ENCODE measurements at regions not wholly inside any gene's neighbourhood (a gene's known extent, or its start where the extent isn't known, plus 50 kb on each side); places are given as distances from the start of the nearest gene placed in this dataset.
"Not testable (repeated sequence)": the region's sequence is repeated elsewhere in the genome, so short reads cannot be mapped to it uniquely, and the experiment has no call there.

- no peaks in the 10 kb centered on the region for H3K79me2 ChIP-seq (ENCODE audit: control insufficient read depth, insufficient read depth, low read length)
- POLR2A ChIA-PET: no interaction called here
- WGBS (ENCODE audit: insufficient coverage, low coverage, missing lambda C conversion rate): 9% methylated on average over 1 of the region's 1 CpG
- no peaks in the 10 kb centered on the region for H3K9me1 ChIP-seq (ENCODE audit: control insufficient read depth, insufficient read depth, low read length)
- H3K9me3 ChIP-seq (replicated peaks; ENCODE audit: control insufficient read depth, insufficient read depth, low read depth, low read length): peaks cover 2% of the 10 kb centered on the region; the same call in 1 of the 2 replicates
- H3K9ac ChIP-seq (ENCODE audit: insufficient read depth in 1 of 2, low read depth in 2 of 2, low read length in 2 of 2): no peak overlapping the region
- H3K27ac ChIP-seq (ENCODE audit: extremely low read depth, low read depth, low read length): no peak overlapping the region
- no peak for TF ChIP-seq ETV1 (tag; conservative IDR thresholded peaks at IDR 0.05; ENCODE audit: low read depth)
- TF ChIP-seq CEBPB (tag; IDR thresholded peaks at IDR 0.05): 0 out of 2 replicates have a peak, but pooled peaks have one; percentile 6
- H4K20me1 ChIP-seq (replicated peaks; ENCODE audit: control insufficient read depth, insufficient read depth, low read length): no peaks in the 10 kb centered on the region
- no peak overlapping the region for H2AFZ ChIP-seq (ENCODE audit: low read depth, low read length)
- H3K4me3 ChIP-seq: no peak overlapping the region
- no peak for FAIRE-seq
- no peaks in the 10 kb centered on the region for H3K36me3 ChIP-seq (ENCODE audit: control insufficient read depth, insufficient read depth, low read length)
- H3K27me3 ChIP-seq (ENCODE audit: control insufficient read depth in 2 of 2, insufficient read depth in 2 of 2, low read length in 2 of 2): no peaks in the 10 kb centered on the region
- no peak for DNase-seq (ENCODE audit: extremely low read depth in 1 of 4, low spot score in 3 of 4)
- ATAC-seq: no peak
- BruUV-seq (replicated peaks): no TSS peak
- intact Hi-C loops (cut with micrococcal nuclease) (no loop called here), in situ Hi-C loops (cut with MboI) (no loop called here)
- CTCF ChIA-PET (ENCODE audit: low intra/inter-chr PET ratio): no interaction called here
- no peaks in the 10 kb centered on the region for H3K4me1 ChIP-seq (replicated peaks in 1 of 2; ENCODE audit: control insufficient read depth in 2 of 2, insufficient read depth in 2 of 2, low read length in 2 of 2)
- H3K4me2 ChIP-seq (ENCODE audit: insufficient read depth, low read length): no peak overlapping the region
These were observed 348.7 kb upstream of the POT1 start for GRCh38 chr7:125278318-125278717.

- H3K4me3 ChIP-seq; H3K9me3 ChIP-seq (replicated peaks; ENCODE audit: control insufficient read depth, insufficient read depth, low read depth, low read length); H3K79me2 ChIP-seq (ENCODE audit: control insufficient read depth, insufficient read depth, low read length); H3K27ac ChIP-seq (ENCODE audit: extremely low read depth, low read depth, low read length); intact Hi-C loops (cut with micrococcal nuclease); H4K20me1 ChIP-seq (replicated peaks; ENCODE audit: control insufficient read depth, insufficient read depth, low read length); H3K9ac ChIP-seq (ENCODE audit: insufficient read depth in 1 of 2, low read depth in 2 of 2, low read length in 2 of 2); FAIRE-seq; CTCF ChIA-PET (ENCODE audit: low intra/inter-chr PET ratio); DNase-seq (ENCODE audit: extremely low read depth in 1 of 4, low spot score in 3 of 4); H3K27me3 ChIP-seq (ENCODE audit: control insufficient read depth in 2 of 2, insufficient read depth in 2 of 2, low read length in 2 of 2); H3K4me2 ChIP-seq (ENCODE audit: insufficient read depth, low read length); H3K36me3 ChIP-seq (ENCODE audit: control insufficient read depth, insufficient read depth, low read length); ATAC-seq; in situ Hi-C loops (cut with MboI); BruUV-seq (replicated peaks); POLR2A ChIA-PET; H3K9me1 ChIP-seq (ENCODE audit: control insufficient read depth, insufficient read depth, low read length); H2AFZ ChIP-seq (ENCODE audit: low read depth, low read length); H3K4me1 ChIP-seq (replicated peaks in 1 of 2; ENCODE audit: control insufficient read depth in 2 of 2, insufficient read depth in 2 of 2, low read length in 2 of 2): not testable (repeated sequence)
- peak; percentile 33; the same call in 1 of the 2 replicates for TF ChIP-seq ZNF316 (IDR thresholded peaks at IDR 0.05)
- TF ChIP-seq MAFG (tag; conservative IDR thresholded peaks at IDR 0.05): peak; percentile 36; the same call in 1 of the 2 replicates
- peak; percentile 48 for TF ChIP-seq NFYB (IDR thresholded peaks at IDR 0.05; ENCODE audit: extremely low read depth, insufficient read length)
- 0 out of 2 replicates have a peak, but pooled peaks have one; percentile 31 for TF ChIP-seq MAFF (IDR thresholded peaks at IDR 0.05; ENCODE audit: low read length)
- TF ChIP-seq MAFK (IDR thresholded peaks at IDR 0.05; ENCODE audit: low read length): peak; percentile 39; the same call in 1 of the 2 replicates
- WGBS (ENCODE audit: insufficient coverage, low coverage, missing lambda C conversion rate): 13% methylated on average over 6 of the region's 6 CpGs
These were observed 345.1 kb upstream of the POT1 start for GRCh38 chr7:125274742-125275141.

- in situ Hi-C loops (cut with MboI); CTCF ChIA-PET (ENCODE audit: low intra/inter-chr PET ratio); H3K79me2 ChIP-seq (ENCODE audit: control insufficient read depth, insufficient read depth, low read length); H3K4me3 ChIP-seq; DNase-seq (ENCODE audit: extremely low read depth in 1 of 4, low spot score in 3 of 4); BruUV-seq (replicated peaks); H3K27ac ChIP-seq (ENCODE audit: extremely low read depth, low read depth, low read length); H3K4me1 ChIP-seq (replicated peaks in 1 of 2; ENCODE audit: control insufficient read depth in 2 of 2, insufficient read depth in 2 of 2, low read length in 2 of 2); H3K4me2 ChIP-seq (ENCODE audit: insufficient read depth, low read length); POLR2A ChIA-PET; H4K20me1 ChIP-seq (replicated peaks; ENCODE audit: control insufficient read depth, insufficient read depth, low read length); H3K27me3 ChIP-seq (ENCODE audit: control insufficient read depth in 2 of 2, insufficient read depth in 2 of 2, low read length in 2 of 2); FAIRE-seq; H2AFZ ChIP-seq (ENCODE audit: low read depth, low read length); H3K9ac ChIP-seq (ENCODE audit: insufficient read depth in 1 of 2, low read depth in 2 of 2, low read length in 2 of 2); H3K36me3 ChIP-seq (ENCODE audit: control insufficient read depth, insufficient read depth, low read length); ATAC-seq; intact Hi-C loops (cut with micrococcal nuclease); H3K9me3 ChIP-seq (replicated peaks; ENCODE audit: control insufficient read depth, insufficient read depth, low read depth, low read length); H3K9me1 ChIP-seq (ENCODE audit: control insufficient read depth, insufficient read depth, low read length): not testable (repeated sequence)
- 24% methylated on average over 13 of the region's 13 CpGs for WGBS (ENCODE audit: insufficient coverage, low coverage, missing lambda C conversion rate)
These were observed 334.7 kb upstream of the POT1 start for GRCh38 chr7:125264174-125264856.
